MM.1S (cell line): ENCODE measurements at regions not wholly inside any gene's neighbourhood (a gene's known extent, or its start where the extent isn't known, plus 50 kb on each side); places are given as distances from the start of the nearest gene placed in this dataset.

Experiments
- CTCF ChIP-seq: fragments of 300-600 bp; sonication (generic); IDR thresholded peaks from 2 replicates; pipeline ENCODE4 v1.5.1; 2016; ENCODE audit warnings: antibody characterized with exemption, low read length, mixed read lengths
- EZH2 ChIP-seq: fragments of 300-600 bp; sonication (generic); optimal IDR thresholded peaks from 2 replicates; pipeline ENCODE3; 2017; ENCODE audit warnings: low read depth, mild to moderate bottlenecking, antibody characterized with exemption, low read length, mixed read lengths
- EZH2phosphoT487 ChIP-seq: fragments of 300-600 bp; sonication (generic); IDR thresholded peaks from 2 replicates; pipeline ENCODE4 v1.6.1; 2018; ENCODE audit warnings: antibody characterized with exemption, low read length

- no peak for TF ChIP-seq CTCF
- TF ChIP-seq EZH2phosphoT487, result no peak
- TF ChIP-seq EZH2, result no peak
These were observed 224.1 kb upstream of the EGLN3 start for GRCh38 chr14:34174973-34175372.
